Mammary epithelial cell (primary cell): ENCODE measurements at regions not wholly inside any gene's neighbourhood (a gene's known extent, or its start where the extent isn't known, plus 50 kb on each side); places are given as distances from the start of the nearest gene placed in this dataset.

Experiments used
- CTCF ChIP-seq, 2 donors: IDR thresholded peaks in 1 of 2; conservative IDR thresholded peaks in 1 of 2; 2 replicates each; pipeline ENCODE4 v1.5.1; 2011 to 2012; ENCODE audit warnings: inconsistent platforms in 2 of 2, low read length in 2 of 2, mild to moderate bottlenecking in 2 of 2, control low read depth in 1 of 2, low read depth in 1 of 2; ENCODE audit not compliant: insufficient read depth in 1 of 2; ENCODE audit errors: extremely low read depth in 1 of 2
- EZH2 ChIP-seq: IDR thresholded peaks from 2 replicates; pipeline ENCODE4 v1.6.1; 2012; ENCODE audit warnings: low read length, inconsistent platforms, borderline replicate concordance

- no peak for TF ChIP-seq CTCF (conservative IDR thresholded peaks at IDR 0.05 in 1 of 2, IDR thresholded peaks at IDR 0.05 in 1 of 2; ENCODE audit: extremely low read depth in 1 of 2, insufficient read depth in 1 of 2, low read depth in 1 of 2, low read length in 2 of 2)
- no peak for TF ChIP-seq EZH2
Observed at GRCh38 chr14:39984323-39984722, 552.1 kb upstream of the FBXO33 start.
